CD4-positive, alpha-beta T cell treated with Interleukin-15 for 1 hour (primary cell): ENCODE measurements at regions not wholly inside any gene's neighbourhood (a gene's known extent, or its start where the extent isn't known, plus 50 kb on each side); places are given as distances from the start of the nearest gene placed in this dataset.

Source experiments
- DNase-seq: peaks from one replicate; pipeline ENCODE4 v3.0.0-alpha.2; 2020

DNA sequence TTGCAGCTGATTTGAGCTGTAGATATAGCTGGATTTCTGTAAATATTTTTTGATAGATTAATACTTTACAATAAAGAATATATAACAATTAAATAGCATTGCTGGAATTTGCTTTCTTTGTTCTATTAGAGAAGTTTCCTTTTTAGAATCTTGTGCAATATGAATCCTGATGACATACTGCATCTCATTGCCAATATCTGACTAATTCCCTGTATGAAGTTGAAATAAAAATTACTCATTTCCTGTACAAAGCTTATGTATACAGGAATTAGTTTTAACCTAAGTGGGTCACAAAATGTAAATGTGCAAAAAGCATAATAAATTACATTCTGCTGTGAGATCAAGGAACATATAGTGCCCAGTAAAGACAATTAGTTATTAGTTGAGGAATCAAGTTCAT lies 72.8 kb upstream of the TMEFF2 start:
- DNase-seq: no peak

DNA sequence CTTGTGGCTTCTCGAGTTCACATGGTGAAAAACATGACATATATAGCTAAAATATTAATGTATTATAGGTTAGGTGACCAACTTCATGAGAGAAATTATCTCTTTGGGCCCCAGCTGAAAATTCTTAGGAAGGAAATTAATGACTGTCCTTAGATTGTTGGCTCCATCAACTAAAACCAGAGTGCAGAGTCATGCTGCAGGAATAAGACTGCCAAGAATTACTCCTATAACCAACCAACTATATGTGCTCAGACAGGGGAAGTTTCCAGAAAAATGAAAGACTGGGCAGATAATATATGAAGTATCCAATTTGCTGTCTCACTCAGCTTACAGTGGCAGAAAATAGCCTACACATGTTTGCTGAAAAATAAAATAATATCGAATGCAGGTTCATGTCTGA lies 71.0 kb upstream of the TMEFF2 start:
- DNase-seq: no peak

- no peak for DNase-seq
These were observed 59.7 kb upstream of the TMEFF2 start for GRCh38 chr2:192254444-192254843.

DNA sequence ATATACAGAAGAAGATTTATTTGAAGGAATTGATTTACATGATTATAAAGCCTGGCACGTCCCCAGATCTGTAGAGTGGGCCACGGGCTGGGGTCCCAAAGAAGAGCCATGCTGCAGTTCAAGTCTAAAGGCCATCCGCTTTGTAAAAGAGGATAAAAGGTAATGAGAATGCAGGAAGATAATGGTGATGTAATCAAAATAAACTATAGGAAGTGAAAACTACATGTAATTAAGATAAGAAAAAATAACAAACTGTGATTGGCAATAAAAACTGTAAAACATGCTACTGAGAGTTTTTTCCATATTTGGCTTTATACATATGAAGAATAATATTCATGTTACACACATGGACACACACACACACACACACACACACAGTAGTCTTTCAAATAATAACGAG lies 59.0 kb upstream of the TMEFF2 start:
- DNase-seq: no peak

GRCh38 chr2:192250961-192251360 lies 56.2 kb upstream of the TMEFF2 start:
- no peak for DNase-seq

DNA sequence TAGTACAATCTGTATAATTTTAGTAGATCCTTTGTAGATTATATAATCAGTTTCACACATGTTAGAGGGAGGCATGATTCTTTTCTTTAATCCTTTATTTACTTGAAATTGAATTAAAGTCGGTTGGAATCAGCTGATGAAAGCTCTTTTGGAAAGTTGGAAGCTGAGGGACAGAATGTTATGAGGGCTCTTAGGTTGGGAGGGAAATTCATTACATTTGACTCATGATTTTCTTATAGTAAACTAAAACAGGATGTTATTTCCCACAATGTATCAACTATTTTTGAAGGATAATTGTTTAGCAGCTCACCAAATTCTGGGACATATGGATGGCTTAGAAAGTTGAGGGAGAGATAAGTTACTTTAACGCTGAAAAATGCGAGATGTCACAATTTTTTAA lies 52.7 kb upstream of the TMEFF2 start:
- DNase-seq: no peak

GRCh38 chr2:192246297-192246696 lies 51.6 kb upstream of the TMEFF2 start:
- DNase-seq: no peak

DNA sequence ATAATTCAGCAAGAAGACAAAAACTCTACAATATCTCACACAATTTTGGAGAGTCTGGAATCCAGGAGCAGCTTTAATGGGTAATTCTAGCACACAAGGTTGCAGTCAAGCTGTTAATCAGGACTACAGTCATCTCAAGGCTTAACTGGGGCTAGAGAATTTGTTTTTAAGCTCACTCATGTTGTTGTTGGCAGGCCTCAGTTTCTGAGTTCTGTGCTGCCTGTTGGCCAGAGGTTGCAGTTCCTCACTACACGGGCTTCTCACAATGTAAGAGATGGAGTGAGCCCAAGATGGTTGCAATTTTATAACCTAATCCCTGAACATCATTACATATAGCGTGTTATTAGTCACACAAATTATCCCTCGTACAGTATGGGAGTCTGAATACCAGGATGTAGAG lies 50.6 kb upstream of the TMEFF2 start:
- DNase-seq: no peak
